ENCODE measurements at regions not wholly inside any gene's neighbourhood (a gene's known extent, or its start where the extent isn't known, plus 50 kb on each side); places are given as distances from the start of the nearest gene placed in this dataset.

DNA sequence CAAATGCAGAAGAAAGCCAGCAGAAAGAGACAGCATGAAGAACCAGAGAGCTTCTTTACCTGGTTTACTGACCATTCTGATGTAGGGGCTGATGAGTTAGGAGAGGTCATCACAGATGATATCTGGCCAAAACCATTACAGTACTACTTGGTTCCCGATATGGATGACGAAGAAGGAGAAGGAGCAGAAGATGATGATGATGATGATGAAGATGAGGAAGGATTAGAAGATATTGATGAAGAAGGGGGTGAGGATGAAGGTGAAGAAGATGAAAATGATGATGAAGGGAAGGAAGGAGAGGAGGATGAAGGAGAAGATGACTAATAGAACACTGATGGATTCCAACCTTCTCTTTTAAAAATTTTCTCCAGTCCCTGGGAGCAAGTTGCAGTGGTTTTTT is 178.2 kb upstream of the CRY1 start:
- TF ChIP-seq, protein P1, sequence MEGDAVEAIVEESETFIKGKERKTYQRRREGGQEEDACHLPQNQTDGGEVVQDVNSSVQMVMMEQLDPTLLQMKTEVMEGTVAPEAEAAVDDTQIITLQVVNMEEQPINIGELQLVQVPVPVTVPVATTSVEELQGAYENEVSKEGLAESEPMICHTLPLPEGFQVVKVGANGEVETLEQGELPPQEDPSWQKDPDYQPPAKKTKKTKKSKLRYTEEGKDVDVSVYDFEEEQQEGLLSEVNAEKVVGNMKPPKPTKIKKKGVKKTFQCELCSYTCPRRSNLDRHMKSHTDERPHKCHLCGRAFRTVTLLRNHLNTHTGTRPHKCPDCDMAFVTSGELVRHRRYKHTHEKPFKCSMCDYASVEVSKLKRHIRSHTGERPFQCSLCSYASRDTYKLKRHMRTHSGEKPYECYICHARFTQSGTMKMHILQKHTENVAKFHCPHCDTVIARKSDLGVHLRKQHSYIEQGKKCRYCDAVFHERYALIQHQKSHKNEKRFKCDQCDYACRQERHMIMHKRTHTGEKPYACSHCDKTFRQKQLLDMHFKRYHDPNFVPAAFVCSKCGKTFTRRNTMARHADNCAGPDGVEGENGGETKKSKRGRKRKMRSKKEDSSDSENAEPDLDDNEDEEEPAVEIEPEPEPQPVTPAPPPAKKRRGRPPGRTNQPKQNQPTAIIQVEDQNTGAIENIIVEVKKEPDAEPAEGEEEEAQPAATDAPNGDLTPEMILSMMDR (IDR thresholded peaks at IDR 0.05) = no peak
- no peak for TF ChIP-seq POLR2A (IDR thresholded peaks at IDR 0.05)

All from esophagus squamous epithelium (tissue), 4 donors.